Astrocyte (in vitro differentiated cells and primary cell): ENCODE measurements at regions not wholly inside any gene's neighbourhood (a gene's known extent, or its start where the extent isn't known, plus 50 kb on each side); places are given as distances from the start of the nearest gene placed in this dataset.

Experiments
- DNase-seq: peaks from one replicate; pipeline ENCODE4 v3.0.0-alpha.2; 2010; ENCODE audit warnings: low read depth
- FAIRE-seq: peaks from 2 replicates; lab custom pipeline; 2011; peaks lifted over from hg19 to GRCh38; lab: Jason Lieb, UNC
- H2AFZ ChIP-seq: 2 replicates; pipeline ENCODE4 v1.6.0; 2012; ENCODE audit warnings: low read depth, low read length, inconsistent platforms
- H3K27ac ChIP-seq: 2 replicates; pipeline ENCODE4 v1.5.1; 2011; ENCODE audit warnings: low read depth, low read length, inconsistent platforms
- H3K27me3 ChIP-seq: 2 replicates; pipeline ENCODE4 v1.6.0; 2011; ENCODE audit warnings: low read length, inconsistent platforms; ENCODE audit not compliant: insufficient read depth
- H3K36me3 ChIP-seq: 2 replicates; pipeline ENCODE4 v1.5.1; 2011; ENCODE audit warnings: low read length, inconsistent platforms; ENCODE audit not compliant: insufficient read depth
- H3K4me1 ChIP-seq: 2 replicates; pipeline ENCODE4 v1.5.1; 2011; ENCODE audit warnings: low read length, inconsistent platforms; ENCODE audit not compliant: insufficient read depth
- H3K4me2 ChIP-seq: 2 replicates; pipeline ENCODE4 v1.6.0; 2012; ENCODE audit warnings: low read length, inconsistent platforms
- H3K4me3 ChIP-seq: 2 replicates; pipeline ENCODE4 v1.5.1; 2011; ENCODE audit warnings: low read depth, mild to moderate bottlenecking, low read length, inconsistent platforms; ENCODE audit not compliant: insufficient read depth
- H3K79me2 ChIP-seq: 2 replicates; pipeline ENCODE4 v1.6.0; 2012; ENCODE audit warnings: mild to moderate bottlenecking, low read length, inconsistent platforms; ENCODE audit not compliant: insufficient read depth
- H3K9ac ChIP-seq: 2 replicates; pipeline ENCODE4 v1.6.0; 2012; ENCODE audit warnings: mild to moderate bottlenecking, low read length, inconsistent platforms
- H3K9me3 ChIP-seq: 2 replicates; pipeline ENCODE4 v1.5.1; 2012; ENCODE audit warnings: low read depth, mild to moderate bottlenecking, low read length, inconsistent platforms; ENCODE audit not compliant: insufficient read depth
- H4K20me1 ChIP-seq: 2 replicates; pipeline ENCODE4 v1.6.0; 2012; ENCODE audit warnings: low read length, inconsistent platforms; ENCODE audit not compliant: insufficient read depth
- H3K27ac Mint-ChIP-seq: one replicate; pipeline ENCODE4 v1.8.0; 2021; ENCODE audit warnings: mild to moderate bottlenecking, mixed read lengths; ENCODE audit not compliant: unreplicated experiment
- H3K27me3 Mint-ChIP-seq: one replicate; pipeline ENCODE4 v1.8.0; 2021; ENCODE audit warnings: low read depth, mixed read lengths; ENCODE audit not compliant: unreplicated experiment
- H3K36me3 Mint-ChIP-seq: one replicate; pipeline ENCODE4 v1.8.0; 2021; ENCODE audit warnings: low read depth, mixed read lengths; ENCODE audit not compliant: unreplicated experiment
- H3K4me1 Mint-ChIP-seq: one replicate; pipeline ENCODE4 v1.8.0; 2021; ENCODE audit warnings: low read depth, mixed read lengths; ENCODE audit not compliant: unreplicated experiment
- H3K4me3 Mint-ChIP-seq: one replicate; pipeline ENCODE4 v1.8.0; 2021; ENCODE audit warnings: mild to moderate bottlenecking, moderate library complexity, mixed read lengths; ENCODE audit not compliant: unreplicated experiment
- H3K9me3 Mint-ChIP-seq: one replicate; pipeline ENCODE4 v1.8.0; 2021; ENCODE audit warnings: mild to moderate bottlenecking, mixed read lengths; ENCODE audit not compliant: unreplicated experiment
- CTCF ChIP-seq: IDR thresholded peaks from 2 replicates; pipeline ENCODE4 v1.5.1; 2011; ENCODE audit warnings: low read depth, mild to moderate bottlenecking, inconsistent platforms, low read length, moderate library complexity; ENCODE audit not compliant: insufficient read depth
- EZH2 ChIP-seq: IDR thresholded peaks from 2 replicates; pipeline ENCODE4 v1.6.1; 2012; ENCODE audit warnings: mild to moderate bottlenecking, low read length, inconsistent platforms; ENCODE audit not compliant: insufficient read depth

- no peak for FAIRE-seq
- H2AFZ ChIP-seq = no peak overlapping the region
Measured at GRCh38 chr14:29518335-29518734, 409.3 kb downstream of the PRKD1 start.

GRCh38 chr14:29521526-29522137, 406.0 kb downstream of the PRKD1 start:
- H2AFZ ChIP-seq = no peak overlapping the region
- no peak for FAIRE-seq
- H3K79me2 ChIP-seq = no peaks in the 10 kb centered on the region
- no peak overlapping the region for H3K4me2 ChIP-seq
- H3K9me3 ChIP-seq = no peaks in the 10 kb centered on the region
- H3K4me3 ChIP-seq = no peak overlapping the region
- H3K36me3 ChIP-seq = no peaks in the 10 kb centered on the region
- no peaks in the 10 kb centered on the region for H3K36me3 Mint-ChIP-seq
- no peak overlapping the region for H3K27ac ChIP-seq
- H3K4me1 ChIP-seq = no peaks in the 10 kb centered on the region
- no peaks in the 10 kb centered on the region for H3K27me3 ChIP-seq
- peaks cover 2% of the 10 kb centered on the region for H3K9me3 Mint-ChIP-seq
- no peak for DNase-seq
- no peaks in the 10 kb centered on the region for H3K27me3 Mint-ChIP-seq
- H3K4me1 Mint-ChIP-seq = no peaks in the 10 kb centered on the region
- TF ChIP-seq EZH2 = no peak
- peak; percentile 28 for TF ChIP-seq CTCF
- no peaks in the 10 kb centered on the region for H4K20me1 ChIP-seq
- H3K4me3 Mint-ChIP-seq = no peak overlapping the region
- no peak overlapping the region for H3K9ac ChIP-seq
- no peak overlapping the region for H3K27ac Mint-ChIP-seq

More at GRCh38 chr14:29518335-29518734, 409.3 kb downstream of the PRKD1 start:
- Mint-ChIP-seq H3K4me1 (no peaks in the 10 kb centered on the region), H3K27ac (no peak overlapping the region), H3K36me3 (no peaks in the 10 kb centered on the region), H3K4me3 (no peak overlapping the region), H3K27me3 (no peaks in the 10 kb centered on the region), H3K9me3 (peaks cover 2% of the 10 kb centered on the region)
- Histone ChIP-seq H3K4me2 (no peak overlapping the region), H4K20me1 (no peaks in the 10 kb centered on the region), H3K4me1 (no peaks in the 10 kb centered on the region), H3K4me3 (no peak overlapping the region), H3K9me3 (no peaks in the 10 kb centered on the region), H3K27ac (no peak overlapping the region), H3K36me3 (no peaks in the 10 kb centered on the region), H3K79me2 (no peaks in the 10 kb centered on the region), H3K27me3 (no peaks in the 10 kb centered on the region), H3K9ac (no peak overlapping the region)
- peak; percentile 40 for TF ChIP-seq CTCF
- TF ChIP-seq EZH2 = no peak
- peak; percentile 2 for DNase-seq
